ENCODE measurements at regions not wholly inside any gene's neighbourhood (a gene's known extent, or its start where the extent isn't known, plus 50 kb on each side); places are given as distances from the start of the nearest gene placed in this dataset.

DNA sequence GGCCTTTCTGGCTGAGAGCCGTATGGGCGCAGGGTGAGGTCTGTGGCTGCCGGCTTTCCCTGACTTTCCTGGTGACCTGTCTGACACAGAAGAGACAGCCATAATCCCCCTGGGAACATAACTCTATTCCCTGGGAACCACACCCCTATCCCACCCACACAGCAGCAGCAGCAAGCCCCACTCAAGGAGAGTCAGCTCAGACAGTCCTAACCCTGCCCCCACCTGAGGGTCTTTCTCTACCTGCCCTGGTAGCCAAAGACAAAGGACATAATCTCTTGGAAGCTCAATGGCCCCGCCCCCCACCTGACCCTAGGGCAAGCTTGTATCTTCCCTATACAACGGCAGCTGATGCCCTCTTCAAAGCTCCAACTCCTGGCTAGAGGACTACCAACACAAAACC lies 74.6 kb downstream of the PABPC4L start (continued):
- TF ChIP-seq, protein P1, sequence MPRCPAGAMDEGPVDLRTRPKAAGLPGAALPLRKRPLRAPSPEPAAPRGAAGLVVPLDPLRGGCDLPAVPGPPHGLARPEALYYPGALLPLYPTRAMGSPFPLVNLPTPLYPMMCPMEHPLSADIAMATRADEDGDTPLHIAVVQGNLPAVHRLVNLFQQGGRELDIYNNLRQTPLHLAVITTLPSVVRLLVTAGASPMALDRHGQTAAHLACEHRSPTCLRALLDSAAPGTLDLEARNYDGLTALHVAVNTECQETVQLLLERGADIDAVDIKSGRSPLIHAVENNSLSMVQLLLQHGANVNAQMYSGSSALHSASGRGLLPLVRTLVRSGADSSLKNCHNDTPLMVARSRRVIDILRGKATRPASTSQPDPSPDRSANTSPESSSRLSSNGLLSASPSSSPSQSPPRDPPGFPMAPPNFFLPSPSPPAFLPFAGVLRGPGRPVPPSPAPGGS (IDR thresholded peaks at IDR 0.05): no peak
- TF ChIP-seq, protein P2, sequence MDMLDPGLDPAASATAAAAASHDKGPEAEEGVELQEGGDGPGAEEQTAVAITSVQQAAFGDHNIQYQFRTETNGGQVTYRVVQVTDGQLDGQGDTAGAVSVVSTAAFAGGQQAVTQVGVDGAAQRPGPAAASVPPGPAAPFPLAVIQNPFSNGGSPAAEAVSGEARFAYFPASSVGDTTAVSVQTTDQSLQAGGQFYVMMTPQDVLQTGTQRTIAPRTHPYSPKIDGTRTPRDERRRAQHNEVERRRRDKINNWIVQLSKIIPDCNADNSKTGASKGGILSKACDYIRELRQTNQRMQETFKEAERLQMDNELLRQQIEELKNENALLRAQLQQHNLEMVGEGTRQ (IDR thresholded peaks at IDR 0.05): no peak
- no peak for TF ChIP-seq NFE2L2 (conservative IDR thresholded peaks at IDR 0.05; ENCODE audit: low read length)
- TF ChIP-seq FOSL2 (IDR thresholded peaks at IDR 0.05): no peak
- no peak for TF ChIP-seq FOSL2 (CRISPR knock-in tag; IDR thresholded peaks at IDR 0.05)

DNA sequence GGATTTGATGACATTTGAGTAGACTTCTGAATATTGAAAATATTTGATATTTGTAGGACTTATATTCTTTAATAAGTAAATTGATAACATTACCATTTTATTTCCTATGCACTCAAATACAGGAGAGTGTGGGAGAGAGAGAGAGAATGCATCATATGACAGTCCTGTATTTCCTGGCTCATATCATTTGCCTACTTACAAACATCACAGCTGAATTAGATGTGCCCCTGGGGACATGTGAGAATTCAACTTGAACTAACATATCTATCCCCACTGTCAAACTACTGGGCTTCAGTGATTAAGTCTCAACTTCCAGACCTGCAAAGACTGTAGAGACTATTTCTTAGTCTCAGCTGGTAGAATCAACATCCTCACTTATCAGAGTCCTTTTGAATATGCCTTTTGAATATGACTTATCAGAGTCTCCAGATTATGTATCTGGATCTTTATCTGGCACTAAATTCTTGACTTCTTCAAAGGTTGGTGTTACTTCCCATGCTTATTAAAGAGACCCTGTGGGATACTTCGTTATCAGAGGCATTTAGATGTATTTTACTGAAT lies 75.5 kb downstream of the PABPC4L start:
- no peak for FAIRE-seq
- DNase-seq (ENCODE audit: low read depth in 1 of 2, low spot score in 1 of 2): no peak
- POLR2A ChIA-PET: no interaction called here
- Histone ChIP-seq H3K4me3 (no peak overlapping the region), H3K9me3 (no peaks in the 10 kb centered on the region), H3K4me2 (no peak overlapping the region), H3K27ac (no peak overlapping the region), H3K4me1 (no peaks in the 10 kb centered on the region)
- ATAC-seq: no peak
- WGBS (ENCODE audit: missing lambda C conversion rate): 14% methylated on average over 1 of the region's 1 CpG
- CTCF ChIA-PET: no interaction called here
- TF ChIP-seq KDM5A (IDR thresholded peaks at IDR 0.05) (no peak), ZFP36 (IDR thresholded peaks at IDR 0.05; ENCODE audit: borderline replicate concordance, partially characterized antibody) (no peak), RARB (CRISPR knock-in tag; IDR thresholded peaks at IDR 0.05) (no peak), ZSCAN20 (CRISPR knock-in tag; IDR thresholded peaks at IDR 0.05) (no peak), SMC3 (IDR thresholded peaks at IDR 0.05) (no peak), CBX8 (IDR thresholded peaks at IDR 0.05) (no peak), HDAC2 (IDR thresholded peaks at IDR 0.05) (no peak), SREBF2 (IDR thresholded peaks at IDR 0.05) (no peak), CHD2 (IDR thresholded peaks at IDR 0.05; ENCODE audit: low read length, partially characterized antibody) (no peak), ZNF302 (CRISPR knock-in tag; IDR thresholded peaks at IDR 0.05) (no peak), PHF8 (IDR thresholded peaks at IDR 0.05; ENCODE audit: borderline replicate concordance, low read depth) (no peak), POLR2AphosphoS2 (conservative IDR thresholded peaks at IDR 0.05; ENCODE audit: low read length) (no peak), CEBPB (IDR thresholded peaks at IDR 0.05) (no peak), JUNB (IDR thresholded peaks at IDR 0.05) (no peak)
- TF ChIP-seq, protein P3, sequence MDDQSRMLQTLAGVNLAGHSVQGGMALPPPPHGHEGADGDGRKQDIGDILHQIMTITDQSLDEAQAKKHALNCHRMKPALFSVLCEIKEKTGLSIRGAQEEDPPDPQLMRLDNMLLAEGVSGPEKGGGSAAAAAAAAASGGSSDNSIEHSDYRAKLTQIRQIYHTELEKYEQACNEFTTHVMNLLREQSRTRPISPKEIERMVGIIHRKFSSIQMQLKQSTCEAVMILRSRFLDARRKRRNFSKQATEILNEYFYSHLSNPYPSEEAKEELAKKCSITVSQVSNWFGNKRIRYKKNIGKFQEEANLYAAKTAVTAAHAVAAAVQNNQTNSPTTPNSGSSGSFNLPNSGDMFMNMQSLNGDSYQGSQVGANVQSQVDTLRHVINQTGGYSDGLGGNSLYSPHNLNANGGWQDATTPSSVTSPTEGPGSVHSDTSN (IDR thresholded peaks at IDR 0.05): no peak

DNA sequence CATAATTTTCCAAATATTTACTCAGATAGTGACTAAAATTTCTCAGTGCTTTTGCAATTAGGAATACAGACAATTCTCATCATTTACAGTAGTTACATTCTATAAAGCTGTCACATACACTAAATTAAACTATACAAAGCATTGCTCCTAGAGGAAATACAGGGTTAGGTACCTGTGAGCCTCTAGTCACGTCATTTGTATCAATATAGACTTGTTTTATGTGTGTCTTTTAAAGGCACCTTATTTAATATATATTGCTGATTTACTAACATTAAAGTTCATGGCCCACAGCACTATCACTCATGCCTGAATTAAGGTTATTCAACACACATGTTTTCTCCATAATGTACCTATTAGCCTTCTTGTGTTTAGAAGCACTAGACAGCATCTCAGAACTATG lies 78.7 kb downstream of the PABPC4L start:
- FAIRE-seq (no peak), DNase-seq (ENCODE audit: low read depth in 1 of 2, low spot score in 1 of 2) (no peak), ATAC-seq (no peak)
- Histone ChIP-seq H3K4me2 (no peak overlapping the region), H3K4me1 (no peaks in the 10 kb centered on the region), H3K27ac (no peak overlapping the region), H3K4me3 (no peak overlapping the region), H3K9me3 (no peaks in the 10 kb centered on the region)
- ChIA-PET CTCF (no interaction called here), POLR2A (no interaction called here)
- TF ChIP-seq ZC3H11A (IDR thresholded peaks at IDR 0.05) (no peak), POLR2A (IDR thresholded peaks at IDR 0.05; ENCODE audit: low read length) (no peak), RCOR1 (IDR thresholded peaks at IDR 0.05; ENCODE audit: low read depth, low read length) (no peak), CBX8 (IDR thresholded peaks at IDR 0.05) (no peak)
- TF ChIP-seq, protein P3 (IDR thresholded peaks at IDR 0.05): no peak
- WGBS (ENCODE audit: missing lambda C conversion rate): 39% methylated on average over 1 of the region's 1 CpG

Measured in A549 (cell line).